Keratinocyte (primary cell): ENCODE measurements at regions not wholly inside any gene's neighbourhood (a gene's known extent, or its start where the extent isn't known, plus 50 kb on each side); places are given as distances from the start of the nearest gene placed in this dataset.

Experiments used
- DNase-seq: peaks from one replicate; pipeline ENCODE4 v3.0.0-alpha.2; 2011; ENCODE audit warnings: low read depth, missing footprints, low spot score
- FAIRE-seq: peaks from 2 replicates; lab custom pipeline; 2011; peaks lifted over from hg19 to GRCh38; lab: Jason Lieb, UNC
- H2AFZ ChIP-seq: 2 replicates; pipeline ENCODE4 v1.6.0; 2012; ENCODE audit warnings: low read length, control low read depth, inconsistent platforms; ENCODE audit not compliant: control insufficient read depth
- H3K27ac ChIP-seq: 2 replicates; pipeline ENCODE4 v1.5.1; 2011; ENCODE audit warnings: low read length; ENCODE audit not compliant: control insufficient read depth, insufficient read depth
- H3K27me3 ChIP-seq: 3 replicates; pipeline ENCODE4 v1.6.0; 2011; ENCODE audit warnings: low read length; ENCODE audit not compliant: control insufficient read depth, insufficient read depth; ENCODE audit errors: extremely low read depth
- H3K36me3 ChIP-seq, 2 experiments: 2 replicates in 1 of 2; 3 replicates in 1 of 2; pipeline ENCODE4 v1.5.1; 2011; ENCODE audit warnings: low read length in 2 of 2, mild to moderate bottlenecking in 1 of 2; ENCODE audit not compliant: control insufficient read depth in 2 of 2, insufficient read depth in 2 of 2; ENCODE audit errors: extremely low read depth in 1 of 2
- H3K4me1 ChIP-seq: 3 replicates; pipeline ENCODE4 v1.5.1; 2011; ENCODE audit warnings: low read length; ENCODE audit not compliant: control insufficient read depth, insufficient read depth; ENCODE audit errors: extremely low read depth
- H3K4me2 ChIP-seq: 3 replicates; pipeline ENCODE4 v1.6.0; 2011; ENCODE audit warnings: low read depth, low read length; ENCODE audit not compliant: control insufficient read depth, insufficient read depth; ENCODE audit errors: extremely low read depth
- H3K4me3 ChIP-seq, 3 experiments: fragments of 200-600 bp in 1 of 3; sonication (generic) in 1 of 3; 2 replicates in 2 of 3; 3 replicates in 1 of 3; pipeline ENCODE4 v1.5.1; 2011 to 2016; ENCODE audit warnings: low read length in 3 of 3, mild to moderate bottlenecking in 3 of 3, control low read depth in 2 of 3, inconsistent platforms in 1 of 3, low read depth in 1 of 3, mixed read lengths in 1 of 3, mixed run types in 1 of 3, moderate library complexity in 1 of 3; ENCODE audit not compliant: control insufficient read depth in 2 of 3, insufficient read depth in 2 of 3; ENCODE audit errors: extremely low read depth in 1 of 3
- H3K79me2 ChIP-seq: 2 replicates; pipeline ENCODE4 v1.6.0; 2012; ENCODE audit warnings: low read length; ENCODE audit not compliant: control insufficient read depth, insufficient read depth
- H3K9ac ChIP-seq: 3 replicates; pipeline ENCODE4 v1.6.0; 2011; ENCODE audit warnings: low read length; ENCODE audit not compliant: control insufficient read depth, insufficient read depth; ENCODE audit errors: extremely low read depth
- H3K9me1 ChIP-seq: 3 replicates; pipeline ENCODE4 v1.6.0; 2011; ENCODE audit warnings: low read length; ENCODE audit not compliant: control insufficient read depth, insufficient read depth; ENCODE audit errors: extremely low read depth
- H3K9me3 ChIP-seq: 2 replicates; pipeline ENCODE4 v1.5.1; 2012; ENCODE audit warnings: low read depth, low read length; ENCODE audit not compliant: control insufficient read depth
- H4K20me1 ChIP-seq: 3 replicates; pipeline ENCODE4 v1.6.0; 2011; ENCODE audit warnings: low read length; ENCODE audit not compliant: control insufficient read depth, insufficient read depth; ENCODE audit errors: extremely low read depth
- CTCF ChIP-seq, 3 experiments: IDR thresholded peaks in 1 of 3; conservative IDR thresholded peaks in 1 of 3; optimal IDR thresholded peaks in 1 of 3; 2 replicates in 2 of 3; 3 replicates in 1 of 3; pipeline versions ENCODE3 to v1.5.1; 2011; ENCODE audit warnings: low read length in 3 of 3, mild to moderate bottlenecking in 3 of 3, moderate library complexity in 2 of 3, control low read depth in 1 of 3, inconsistent platforms in 1 of 3; ENCODE audit not compliant: insufficient read depth in 2 of 3; ENCODE audit errors: extremely low read depth in 1 of 3
- EZH2 ChIP-seq: IDR thresholded peaks from one replicate; pipeline ENCODE4 v1.6.1; 2012; ENCODE audit warnings: inconsistent platforms, mild to moderate bottlenecking, low read length, moderate library complexity
- dilution Hi-C: fragments of 300-500 bp; cut with MboI; formaldehyde crosslinking; loops from one replicate; pipeline ENCODE4 v1.7.0; 2020; ENCODE audit warnings: low sequenced_read_pairs; ENCODE audit not compliant: extremely low pct_ligation_motif_present

- TF ChIP-seq EZH2 (no peak), CTCF (optimal IDR thresholded peaks at IDR 0.05 in 1 of 3, IDR thresholded peaks at IDR 0.05 in 1 of 3, conservative IDR thresholded peaks at IDR 0.05 in 1 of 3; ENCODE audit: extremely low read depth in 1 of 3, insufficient read depth in 2 of 3, low read length in 3 of 3) (no peak)
- Histone ChIP-seq H3K9me1 (no peaks in the 10 kb centered on the region), H4K20me1 (no peaks in the 10 kb centered on the region), H3K4me1 (peaks cover 5% of the 10 kb centered on the region), H3K4me2 (no peak overlapping the region), H3K9me3 (no peaks in the 10 kb centered on the region), H3K27ac (no peak overlapping the region), H3K79me2 (no peaks in the 10 kb centered on the region), H3K4me3 (no peak overlapping the region), H2AFZ (no peak overlapping the region), H3K36me3 (no peaks in the 10 kb centered on the region), H3K27me3 (no peaks in the 10 kb centered on the region), H3K9ac (no peak overlapping the region)
- dilution Hi-C loops = no loop called here
- FAIRE-seq = no peak
- no peak for DNase-seq
Measured at GRCh38 chr10:85542152-85542551, 824.4 kb downstream of the GRID1 start.

DNA sequence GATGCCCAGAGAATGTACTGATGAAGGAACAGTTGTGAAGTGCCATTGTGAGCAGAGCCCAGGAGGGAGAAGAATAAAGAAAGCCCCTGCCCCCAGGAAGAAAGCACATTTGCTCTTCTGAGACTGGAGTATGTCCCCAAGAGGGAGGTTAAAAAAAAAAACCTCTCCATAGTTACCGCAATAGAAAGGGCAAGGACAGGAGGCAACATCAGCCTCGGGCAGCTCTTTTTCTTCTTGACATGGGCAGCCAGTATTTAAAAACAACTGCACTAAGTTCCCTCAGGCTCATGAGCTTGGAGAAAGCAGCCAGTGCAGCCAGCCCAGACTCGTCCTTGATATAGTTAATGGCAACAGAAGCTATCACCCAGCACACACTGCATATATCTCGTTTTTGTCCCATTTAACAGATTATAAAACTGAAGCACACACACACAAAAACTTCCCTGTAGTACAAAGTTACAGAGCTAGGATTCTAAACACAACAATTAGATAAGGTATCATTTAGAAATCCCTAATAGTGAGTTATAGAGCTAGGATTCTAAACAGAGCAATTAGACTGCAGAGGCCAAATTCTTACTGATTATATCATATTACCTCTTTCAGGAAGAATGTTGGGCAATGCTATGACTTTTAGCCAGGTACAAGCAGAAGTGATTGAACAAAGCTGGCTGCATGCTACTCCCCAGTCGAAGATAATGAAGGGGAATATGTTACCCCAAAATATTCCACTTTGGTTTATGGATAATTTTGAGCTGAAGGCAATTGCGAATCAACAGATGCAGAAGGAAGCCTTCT, 823.5 kb downstream of the GRID1 start:
- Histone ChIP-seq H3K36me3 (no peaks in the 10 kb centered on the region), H4K20me1 (no peaks in the 10 kb centered on the region), H3K4me3 (no peak overlapping the region), H3K27ac (no peak overlapping the region), H3K9me1 (no peaks in the 10 kb centered on the region), H3K4me2 (peak overlapping the region; percentile 29), H2AFZ (peak overlapping the region; percentile 38), H3K4me1 (peaks cover 5% of the 10 kb centered on the region), H3K9ac (no peak overlapping the region), H3K9me3 (no peaks in the 10 kb centered on the region), H3K79me2 (no peaks in the 10 kb centered on the region), H3K27me3 (no peaks in the 10 kb centered on the region)
- no peak for DNase-seq
- TF ChIP-seq CTCF (optimal IDR thresholded peaks at IDR 0.05 in 1 of 3, IDR thresholded peaks at IDR 0.05 in 1 of 3, conservative IDR thresholded peaks at IDR 0.05 in 1 of 3; ENCODE audit: extremely low read depth in 1 of 3, insufficient read depth in 2 of 3, low read length in 3 of 3) = no peak
- no peak for TF ChIP-seq EZH2
- peak; percentile 64 for FAIRE-seq
- dilution Hi-C loops = no loop called here
